K562 (cell line): ENCODE measurements at regions not wholly inside any gene's neighbourhood (a gene's known extent, or its start where the extent isn't known, plus 50 kb on each side); places are given as distances from the start of the nearest gene placed in this dataset.

ENCODE experiments used
- CTCF ChIP-seq, 3 experiments: IDR thresholded peaks in 2 of 3; conservative IDR thresholded peaks in 1 of 3; 2 replicates each; pipeline ENCODE4 v1.5.1; 2011 to 2012; ENCODE audit warnings: low read length in 3 of 3, mild to moderate bottlenecking in 3 of 3, control low read depth in 2 of 3, improper control_type of control experiment in 1 of 3, inconsistent platforms in 1 of 3, low read depth in 1 of 3, mixed read lengths in 1 of 3, moderate library complexity in 1 of 3; ENCODE audit not compliant: insufficient read depth in 2 of 3
- EP300 ChIP-seq: IDR thresholded peaks from 2 replicates; pipeline ENCODE4 v1.6.1; 2012; ENCODE audit warnings: low read length, improper control_type of control experiment
- EP400 ChIP-seq: fragments of 450-650 bp; IDR thresholded peaks from 2 replicates; pipeline ENCODE4 v1.6.1; 2017; ENCODE audit warnings: antibody characterized with exemption, mild to moderate bottlenecking, moderate library complexity
- GABPA ChIP-seq: fragments of 200-800 bp; sonication (Bioruptor generic); conservative IDR thresholded peaks from 2 replicates; pipeline ENCODE4 v1.6.1; 2016; ENCODE audit warnings: low read depth, missing genetic modification characterization, missing compliant biosample characterization
- JUN ChIP-seq, 2 experiments: sonication (generic) in 1 of 2; formaldehyde crosslinking in 1 of 2; IDR thresholded peaks; 2 replicates each; pipeline versions ENCODE4 v1.6.1 to v1.8.0; 2012 to 2022; ENCODE audit warnings: borderline replicate concordance in 2 of 2, mild to moderate bottlenecking in 2 of 2, improper control_type of control experiment in 1 of 2, low read depth in 1 of 2, low read length in 1 of 2, missing genetic modification reagents in 1 of 2
- KDM4B ChIP-seq, 2 experiments: fragments of 450-650 bp in 1 of 2; sonication (generic) in 1 of 2; IDR thresholded peaks; 2 replicates each; pipeline ENCODE4 v1.6.1; 2016 to 2017; ENCODE audit warnings: borderline replicate concordance in 2 of 2, antibody characterized with exemption in 1 of 2, low read depth in 1 of 2, mild to moderate bottlenecking in 1 of 2
- POLR2AphosphoS2 ChIP-seq: IDR thresholded peaks from 2 replicates; pipeline ENCODE4 v1.6.1; 2012; ENCODE audit warnings: low read length, improper control_type of control experiment
- RAD21 ChIP-seq, 2 experiments: fragments of 250-450 bp in 1 of 2; fragments of 450-650 bp in 1 of 2; sonication (Bioruptor Pico) in 1 of 2; formaldehyde crosslinking in 1 of 2; IDR thresholded peaks in 1 of 2; conservative IDR thresholded peaks in 1 of 2; 2 replicates each; pipeline versions ENCODE4 v1.4.0 to v1.8.0; 2020 to 2022; ENCODE audit warnings: mild to moderate bottlenecking in 2 of 2, moderate library complexity in 1 of 2
- ZNF121 ChIP-seq: sonication (generic); formaldehyde crosslinking; conservative IDR thresholded peaks from 2 replicates; pipeline ENCODE4 v1.8.0; 2022; ENCODE audit warnings: missing genetic modification reagents
- ZNF384 ChIP-seq: IDR thresholded peaks from 2 replicates; pipeline ENCODE4 v1.6.1; 2012; ENCODE audit warnings: low read depth, low read length, improper control_type of control experiment
- ZNF583 ChIP-seq: fragments of 250-450 bp; sonication (Bioruptor Pico); IDR thresholded peaks from 2 replicates; pipeline ENCODE4 v1.4.0; 2020

- TF ChIP-seq GABPA (tag) (no peak), RAD21 (CRISPR knock-in tag; conservative IDR thresholded peaks at IDR 0.05 in 1 of 2, IDR thresholded peaks at IDR 0.05 in 1 of 2) (no peak), EP400 (no peak), POLR2AphosphoS2 (no peak), ZNF121 (CRISPR knock-in tag) (no peak), ZNF583 (CRISPR knock-in tag) (no peak), ZNF384 (no peak), CTCF (IDR thresholded peaks at IDR 0.05 in 2 of 3, conservative IDR thresholded peaks at IDR 0.05 in 1 of 3; ENCODE audit: insufficient read depth in 2 of 3, low read depth in 1 of 3, low read length in 3 of 3) (no peak), KDM4B (IDR thresholded peaks at IDR 0.05; ENCODE audit: borderline replicate concordance in 2 of 2, low read depth in 1 of 2) (no peak), JUN (IDR thresholded peaks at IDR 0.05; ENCODE audit: borderline replicate concordance, low read depth, low read length) (no peak), JUN (CRISPR knock-in tag; IDR thresholded peaks at IDR 0.05; ENCODE audit: borderline replicate concordance) (no peak), EP300 (no peak)
These were observed 75.8 kb upstream of the WWC1 start for GRCh38 chr5:168215646-168216045.
